ENCODE measurements at regions not wholly inside any gene's neighbourhood (a gene's known extent, or its start where the extent isn't known, plus 50 kb on each side); places are given as distances from the start of the nearest gene placed in this dataset.
"Not testable (repeated sequence)": the region's sequence is repeated elsewhere in the genome, so short reads cannot be mapped to it uniquely, and the experiment has no call there.

GRCh38 chr6:97919046-97919445 is 636.0 kb upstream of the MMS22L start:
- DNase-seq: no peak

GRCh38 chr6:97919631-97920030 is 636.6 kb upstream of the MMS22L start:
- peak; percentile 19 for DNase-seq

DNA sequence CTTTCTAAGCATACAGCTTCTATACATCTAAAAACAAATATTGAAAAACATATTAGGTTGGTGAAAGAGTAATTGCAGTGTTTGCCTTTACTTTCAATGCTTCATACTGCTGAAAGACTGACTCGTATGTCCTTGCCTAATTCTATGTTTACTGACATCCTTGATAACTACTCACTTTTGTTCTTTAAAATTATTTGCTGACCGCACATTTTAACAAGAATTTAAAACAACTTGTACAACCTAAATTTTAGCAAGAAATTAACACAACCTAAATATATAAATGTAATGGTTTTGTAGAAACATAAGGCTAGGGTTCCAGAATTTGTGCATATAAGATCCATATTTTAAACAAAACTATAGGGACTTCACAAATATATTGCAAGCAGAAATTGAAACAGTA is 640.2 kb upstream of the MMS22L start:
- no peak for DNase-seq

GRCh38 chr6:97925504-97925903 is 642.5 kb upstream of the MMS22L start:
- no peak for DNase-seq

GRCh38 chr6:97939440-97940168 is 656.6 kb upstream of the MMS22L start:
- no peak for DNase-seq

GRCh38 chr6:97947841-97948240 is 664.8 kb upstream of the MMS22L start:
- peak; percentile 26 for DNase-seq

GRCh38 chr6:97958134-97958533 is 675.1 kb upstream of the MMS22L start:
- DNase-seq: no peak

GRCh38 chr6:97963193-97963592 is 680.2 kb upstream of the MMS22L start:
- no peak for DNase-seq

- no peak for DNase-seq
These were observed 686.0 kb upstream of the MMS22L start for GRCh38 chr6:97969065-97969464.

- DNase-seq: no peak
These were observed 694.1 kb upstream of the MMS22L start for GRCh38 chr6:97977084-97977483.

DNA sequence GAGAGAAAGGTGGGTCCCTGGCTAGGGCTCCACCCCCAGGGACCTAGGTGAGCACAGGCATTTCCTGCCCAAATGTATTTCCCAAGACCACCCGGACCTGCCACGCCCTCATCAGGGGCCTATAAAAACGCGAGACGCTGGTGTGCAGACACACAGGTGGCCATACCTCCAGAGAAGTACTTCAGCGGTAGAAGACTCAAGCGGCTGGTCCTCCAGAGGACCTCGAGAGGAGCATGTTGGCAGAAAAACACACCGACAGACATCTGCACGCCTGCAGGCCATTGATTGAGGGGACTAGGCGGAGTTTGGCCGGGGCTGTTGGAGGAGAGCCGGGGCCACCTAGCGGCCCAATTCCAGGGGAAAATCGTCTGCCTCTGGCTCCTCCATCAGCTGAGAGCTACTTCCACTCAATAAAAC is 695.8 kb upstream of the MMS22L start:
- DNase-seq: no peak

- DNase-seq: not testable (repeated sequence)
These were observed 696.3 kb upstream of the MMS22L start for GRCh38 chr6:97979285-97979684.

- no peak for DNase-seq
These were observed 706.4 kb upstream of the MMS22L start for GRCh38 chr6:97989451-97989850.

DNA sequence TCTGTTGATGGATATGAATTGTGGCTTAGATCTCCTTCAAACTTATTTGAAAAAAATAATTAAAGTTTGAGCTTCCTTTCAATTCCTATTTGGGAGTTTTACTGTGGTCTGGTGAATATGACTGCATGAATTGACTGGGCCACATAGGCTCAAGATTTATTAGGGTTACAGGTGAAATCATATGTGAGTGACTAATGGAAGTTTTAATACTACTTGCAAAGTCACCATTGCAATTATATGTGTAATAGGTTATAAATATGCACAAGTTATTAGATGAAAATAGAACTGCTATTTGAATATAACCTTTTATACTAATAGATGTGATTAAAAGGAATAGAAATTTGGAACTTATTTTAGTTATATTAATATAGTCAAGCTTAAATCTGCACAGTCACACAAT is 712.1 kb upstream of the MMS22L start:
- DNase-seq: no peak

GRCh38 chr6:98002678-98003077 is 719.7 kb upstream of the MMS22L start:
- DNase-seq: no peak

- DNase-seq: no peak
These were observed 731.6 kb upstream of the MMS22L start for GRCh38 chr6:98014442-98015201.

GRCh38 chr6:98016565-98016964 is 733.5 kb upstream of the MMS22L start:
- no peak for DNase-seq

GRCh38 chr6:98020222-98020621 is 737.2 kb upstream of the MMS22L start:
- DNase-seq: no peak

GRCh38 chr6:98024359-98024758 is 741.3 kb upstream of the MMS22L start:
- peak; percentile 68 for DNase-seq

- DNase-seq: no peak
These were observed 744.9 kb upstream of the MMS22L start for GRCh38 chr6:98027898-98028297.

DNA sequence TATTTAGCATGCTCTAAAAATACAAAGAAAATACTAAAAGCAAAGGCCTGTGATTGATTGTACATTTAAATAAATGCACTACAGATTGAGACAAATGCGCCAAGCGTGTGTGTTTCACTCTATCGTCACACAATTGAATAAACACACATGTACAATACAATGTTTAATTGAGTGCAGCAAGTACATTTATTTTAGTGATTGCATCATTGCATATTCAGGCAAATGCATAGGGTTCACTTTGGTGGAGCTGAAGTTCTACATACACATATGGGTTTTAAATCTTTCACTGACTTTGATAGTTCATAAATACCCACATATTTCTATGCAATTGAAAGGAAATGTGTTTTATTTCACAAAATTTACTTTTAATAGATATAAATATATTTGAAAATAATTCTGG is 750.6 kb upstream of the MMS22L start:
- no peak for DNase-seq

- DNase-seq: peak; percentile 94
These were observed 753.4 kb upstream of the MMS22L start for GRCh38 chr6:98036344-98036923.

- DNase-seq: peak; percentile 26
These were observed 754.6 kb upstream of the MMS22L start for GRCh38 chr6:98037571-98037970.

DNA sequence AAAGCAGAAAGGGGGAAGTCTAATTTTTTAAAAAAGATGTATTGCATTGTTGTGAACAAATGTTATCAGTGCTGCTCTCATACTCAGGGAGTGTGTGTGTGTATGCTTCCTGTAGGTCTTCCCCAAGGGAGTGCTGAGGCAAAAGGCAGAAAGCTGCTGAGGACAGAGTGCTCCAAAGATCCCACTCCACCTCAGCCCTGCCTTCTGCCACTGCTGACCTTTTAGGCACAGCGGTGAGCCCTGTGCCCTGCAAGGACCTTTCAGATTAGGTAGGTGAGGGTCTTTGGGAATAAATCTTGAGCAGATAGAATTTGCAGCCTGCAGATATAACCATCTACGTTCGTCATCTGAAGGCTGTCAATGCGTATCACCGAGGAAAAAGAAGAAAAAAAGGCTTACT is 756.4 kb upstream of the MMS22L start:
- DNase-seq: no peak
